ENCODE measurements at regions not wholly inside any gene's neighbourhood (a gene's known extent, or its start where the extent isn't known, plus 50 kb on each side); places are given as distances from the start of the nearest gene placed in this dataset.

- intact Hi-C loops (cut with DNase I; ENCODE audit: low total_unique reads): no loop called here
- Histone ChIP-seq H3K36me3 (no peaks in the 10 kb centered on the region), H3K9me3 (peaks cover 0 to 4% (median 0%) of the 10 kb centered on the region in 8 donors), H3K4me3 (no peak overlapping the region), H3K27ac (no peak overlapping the region), H3K4me1 (no peaks in the 10 kb centered on the region), H3K27me3 (replicated peaks in 1 of 7) (peaks cover 0 to 34% (median 0%) of the 10 kb centered on the region in 7 donors)
- no peak for TF ChIP-seq POLR2A (IDR thresholded peaks at IDR 0.05)
- no peak for TF ChIP-seq POLR2AphosphoS5 (IDR thresholded peaks at IDR 0.05)
- TF ChIP-seq CTCF (IDR thresholded peaks at IDR 0.05 in 8 of 11, conservative IDR thresholded peaks at IDR 0.05 in 3 of 11): peak in 8 of 11 experiments; percentile 25 to 63 (median 41)
- DNase-seq: no peak
- WGBS, 5 donors: 44 to 54% (median 52%) methylated on average over 13 to 14 of the region's 14 CpGs
Observed at GRCh38 chr20:57048027-57048869, 218.2 kb downstream of the BMP7 start.

GRCh38 chr20:57049296-57049695 is 217.1 kb downstream of the BMP7 start:
- no peak for TF ChIP-seq POLR2A (IDR thresholded peaks at IDR 0.05)
- TF ChIP-seq POLR2AphosphoS5 (IDR thresholded peaks at IDR 0.05): no peak
- no peak for TF ChIP-seq CTCF (IDR thresholded peaks at IDR 0.05 in 8 of 11, conservative IDR thresholded peaks at IDR 0.05 in 3 of 11)
- peaks cover 0 to 30% (median 0%) of the 10 kb centered on the region in 7 donors for H3K27me3 ChIP-seq (replicated peaks in 1 of 7)
- WGBS, 5 donors: 87 to 92% (median 90%) methylated on average over 10 of the region's 10 CpGs
- H3K4me3 ChIP-seq: no peak overlapping the region
- no peaks in the 10 kb centered on the region for H3K36me3 ChIP-seq
- intact Hi-C loops (cut with DNase I; ENCODE audit: low total_unique reads): no loop called here
- H3K27ac ChIP-seq: no peak overlapping the region
- no peaks in the 10 kb centered on the region for H3K4me1 ChIP-seq
- DNase-seq: no peak
- peaks cover 0 to 7% (median 0%) of the 10 kb centered on the region in 8 donors for H3K9me3 ChIP-seq

GRCh38 chr20:57051096-57051495 is 215.3 kb downstream of the BMP7 start:
- no peak for DNase-seq
- no peak overlapping the region for H3K27ac ChIP-seq
- TF ChIP-seq POLR2AphosphoS5 (IDR thresholded peaks at IDR 0.05) (no peak), CTCF (IDR thresholded peaks at IDR 0.05 in 8 of 11, conservative IDR thresholded peaks at IDR 0.05 in 3 of 11) (no peak), POLR2A (IDR thresholded peaks at IDR 0.05) (no peak)
- H3K36me3 ChIP-seq: no peaks in the 10 kb centered on the region
- peaks cover 0 to 24% (median 0%) of the 10 kb centered on the region in 7 donors for H3K27me3 ChIP-seq (replicated peaks in 1 of 7)
- WGBS, 5 donors: 84 to 94% (median 89%) methylated on average over 4 of the region's 4 CpGs
- intact Hi-C loops (cut with DNase I; ENCODE audit: low total_unique reads): no loop called here
- peaks cover 0 to 7% (median 0%) of the 10 kb centered on the region in 8 donors for H3K9me3 ChIP-seq
- no peak overlapping the region for H3K4me3 ChIP-seq
- no peaks in the 10 kb centered on the region for H3K4me1 ChIP-seq

GRCh38 chr20:57053067-57053466 is 213.4 kb downstream of the BMP7 start:
- H3K36me3 ChIP-seq: no peaks in the 10 kb centered on the region
- H3K9me3 ChIP-seq: peaks cover 0 to 7% (median 0%) of the 10 kb centered on the region in 8 donors
- H3K27me3 ChIP-seq (replicated peaks in 1 of 7): peaks cover 0 to 12% (median 0%) of the 10 kb centered on the region in 7 donors
- H3K4me1 ChIP-seq: no peaks in the 10 kb centered on the region
- H3K4me3 ChIP-seq: no peak overlapping the region
- H3K27ac ChIP-seq: no peak overlapping the region
- no peak for DNase-seq
- 73 to 89% (median 86%) methylated on average over 5 of the region's 5 CpGs for WGBS, 5 donors
- TF ChIP-seq POLR2AphosphoS5 (IDR thresholded peaks at IDR 0.05) (no peak), CTCF (IDR thresholded peaks at IDR 0.05 in 8 of 11, conservative IDR thresholded peaks at IDR 0.05 in 3 of 11) (no peak), POLR2A (IDR thresholded peaks at IDR 0.05) (no peak)
- intact Hi-C loops (cut with DNase I; ENCODE audit: low total_unique reads): no loop called here
